H1 (cell line): ENCODE measurements at regions not wholly inside any gene's neighbourhood (a gene's known extent, or its start where the extent isn't known, plus 50 kb on each side); places are given as distances from the start of the nearest gene placed in this dataset.

Source experiments
- CTCF ChIA-PET: fragments of 300-600 bp; sonication (Branson Sonifier 250); formaldehyde crosslinking; loops from one replicate; lab custom pipeline; 2021; ENCODE audit not compliant: partially characterized antibody; lab: Charles Lee
- POLR2A ChIA-PET: fragments of 300-600 bp; sonication (Branson Sonifier 250); formaldehyde crosslinking; loops from one replicate; lab custom pipeline; 2021; ENCODE audit warnings: inconsistent platforms; ENCODE audit not compliant: partially characterized antibody; lab: Charles Lee
- DNase-seq, 2 experiments: peaks; one replicate each; pipeline versions ENCODE4 v3.0.0 to v3.0.0-alpha.2; 2010 to 2022; ENCODE audit warnings: low spot score in 2 of 2, low read depth in 1 of 2, mixed read lengths in 1 of 2
- FAIRE-seq: peaks from 2 replicates; lab custom pipeline; 2011; peaks lifted over from hg19 to GRCh38; lab: Jason Lieb, UNC
- H2AFZ ChIP-seq: 2 replicates; pipeline ENCODE4 v1.8.1; 2012; ENCODE audit warnings: low read length, inconsistent platforms
- H2AK5ac ChIP-seq: 2 replicates; pipeline ENCODE4 v1.6.1; 2013; ENCODE audit warnings: low read depth, low read length
- H2BK120ac ChIP-seq: replicated peaks from 2 replicates; pipeline ENCODE3; 2013; ENCODE audit warnings: low read depth, low read length, inconsistent platforms
- H2BK12ac ChIP-seq: 2 replicates; pipeline ENCODE4 v1.6.1; 2013; ENCODE audit warnings: low read depth, low read length
- H2BK15ac ChIP-seq: 2 replicates; pipeline ENCODE4 v1.6.1; 2013; ENCODE audit warnings: low read length
- H2BK20ac ChIP-seq: 2 replicates; pipeline ENCODE4 v1.6.1; 2013; ENCODE audit warnings: low read length
- H2BK5ac ChIP-seq: 2 replicates; pipeline ENCODE4 v1.6.1; 2013; ENCODE audit warnings: low read depth, low read length
- H3K14ac ChIP-seq: 2 replicates; pipeline ENCODE4 v1.6.1; 2013; ENCODE audit warnings: inconsistent platforms; ENCODE audit not compliant: insufficient read length
- H3K18ac ChIP-seq: 2 replicates; pipeline ENCODE4 v1.6.1; 2013; ENCODE audit warnings: low read length; ENCODE audit errors: extremely low read depth
- H3K23ac ChIP-seq: 2 replicates; pipeline ENCODE4 v1.6.1; 2013; ENCODE audit warnings: inconsistent platforms; ENCODE audit not compliant: insufficient read length
- H3K23me2 ChIP-seq: 2 replicates; pipeline ENCODE4 v1.6.1; 2013; ENCODE audit warnings: low read depth, low read length
- H3K27ac ChIP-seq: 2 replicates; pipeline ENCODE4 v1.6.1; 2011; ENCODE audit warnings: low read depth, low read length, inconsistent platforms
- H3K27me3 ChIP-seq, 4 experiments: replicated peaks in 1 of 4; 1 replicate in 1 of 4; 2 replicates in 3 of 4; pipeline versions ENCODE4 v1.6.1 to v1.8.1; 2011 to 2013; ENCODE audit warnings: low read length in 3 of 4, mild to moderate bottlenecking in 3 of 4, inconsistent platforms in 2 of 4, mixed read lengths in 2 of 4, moderate library complexity in 1 of 4; ENCODE audit not compliant: control insufficient read depth in 3 of 4, insufficient read depth in 3 of 4; ENCODE audit errors: extremely low read depth in 1 of 4
- H3K36me3 ChIP-seq, 4 experiments: 2 replicates each; pipeline versions ENCODE4 v1.6.1 to v1.8.1; 2011 to 2013; ENCODE audit warnings: mild to moderate bottlenecking in 4 of 4, low read length in 3 of 4, moderate library complexity in 2 of 4, control low read depth in 1 of 4, inconsistent platforms in 1 of 4; ENCODE audit not compliant: insufficient read depth in 4 of 4, control insufficient read depth in 2 of 4
- H3K4ac ChIP-seq: replicated peaks from 2 replicates; pipeline ENCODE3; 2013; ENCODE audit warnings: low read length, low read depth, mixed read lengths, inconsistent platforms; ENCODE audit not compliant: insufficient read length
- H3K4me1 ChIP-seq, 4 experiments: replicated peaks in 1 of 4; 1 replicate in 1 of 4; 2 replicates in 3 of 4; pipeline versions ENCODE4 v1.6.1 to v1.8.1; 2011 to 2013; ENCODE audit warnings: low read length in 3 of 4, inconsistent platforms in 2 of 4, mixed read lengths in 1 of 4; ENCODE audit not compliant: insufficient read depth in 4 of 4, control insufficient read depth in 3 of 4
- H3K4me2 ChIP-seq, 2 experiments: 2 replicates each; pipeline versions ENCODE4 v1.6.1 to v1.8.1; 2011 to 2013; ENCODE audit warnings: low read depth in 2 of 2, low read length in 2 of 2, control low read depth in 1 of 2, inconsistent platforms in 1 of 2, mild to moderate bottlenecking in 1 of 2; ENCODE audit not compliant: insufficient read depth in 1 of 2
- H3K4me3 ChIP-seq, 4 experiments: fragments of 200-600, 300-600 bp in 1 of 4; sonication (generic), shearing (Covaris generic), sonication (Bioruptor Twin) in 1 of 4; 2 replicates each; pipeline versions ENCODE4 v1.5.1 to v1.8.1; 2011 to 2016; ENCODE audit warnings: low read length in 4 of 4, low read depth in 3 of 4, control low read depth in 2 of 4, inconsistent platforms in 2 of 4, mild to moderate bottlenecking in 2 of 4, mixed read lengths in 1 of 4, moderate library complexity in 1 of 4; ENCODE audit not compliant: insufficient read depth in 2 of 4; ENCODE audit errors: extremely low read depth in 1 of 4
- H3K56ac ChIP-seq: replicated peaks from 2 replicates; pipeline ENCODE3; 2013; ENCODE audit warnings: low read depth, mild to moderate bottlenecking, mixed read lengths, low read length, inconsistent platforms; ENCODE audit not compliant: insufficient read length
- H3K79me1 ChIP-seq: 2 replicates; pipeline ENCODE4 v1.6.1; 2013; ENCODE audit warnings: low read depth, low read length, control low read depth
- H3K79me2 ChIP-seq, 2 experiments: 2 replicates each; pipeline versions ENCODE4 v1.6.1 to v1.8.1; 2012 to 2013; ENCODE audit warnings: low read length in 2 of 2, mild to moderate bottlenecking in 2 of 2, inconsistent platforms in 1 of 2; ENCODE audit not compliant: insufficient read depth in 2 of 2, control insufficient read depth in 1 of 2
- H3K9ac ChIP-seq, 4 experiments: replicated peaks in 1 of 4; 1 replicate in 1 of 4; 2 replicates in 3 of 4; pipeline versions ENCODE4 v1.6.1 to v1.8.1; 2011 to 2013; ENCODE audit warnings: low read depth in 3 of 4, low read length in 3 of 4, control low read depth in 2 of 4, mild to moderate bottlenecking in 2 of 4, moderate library complexity in 2 of 4, inconsistent platforms in 1 of 4; ENCODE audit errors: extremely low read depth in 1 of 4
- H3K9me3 ChIP-seq, 2 experiments: 2 replicates each; pipeline versions ENCODE4 v1.6.1 to v1.8.1; 2012 to 2013; ENCODE audit warnings: mild to moderate bottlenecking in 2 of 2, moderate library complexity in 2 of 2, control low read depth in 1 of 2, inconsistent platforms in 1 of 2, low read depth in 1 of 2, low read length in 1 of 2, mixed read lengths in 1 of 2; ENCODE audit not compliant: insufficient read depth in 2 of 2
- H4K20me1 ChIP-seq, 2 experiments: replicated peaks in 1 of 2; 2 replicates each; pipeline versions ENCODE3 to v1.8.1; 2011 to 2013; ENCODE audit warnings: inconsistent platforms in 2 of 2, low read length in 2 of 2, mild to moderate bottlenecking in 1 of 2; ENCODE audit not compliant: insufficient read depth in 2 of 2, control insufficient read depth in 1 of 2
- H4K5ac ChIP-seq: 2 replicates; pipeline ENCODE4 v1.6.1; 2013; ENCODE audit warnings: low read length, low read depth, mixed read lengths, inconsistent platforms; ENCODE audit not compliant: insufficient read length
- H4K8ac ChIP-seq: 2 replicates; pipeline ENCODE4 v1.8.0; 2013; ENCODE audit warnings: mild to moderate bottlenecking, moderate library complexity, low read length, inconsistent platforms; ENCODE audit not compliant: insufficient read depth; ENCODE audit errors: extremely low read depth
- H4K91ac ChIP-seq: replicated peaks from 2 replicates; pipeline ENCODE3; 2013; ENCODE audit warnings: low read length, mixed read lengths, inconsistent platforms; ENCODE audit not compliant: insufficient read length
- BACH1 ChIP-seq: IDR thresholded peaks from 2 replicates; pipeline ENCODE4 v1.6.1; 2012; ENCODE audit warnings: low read length, improper control_type of control experiment
- E2F6 ChIP-seq: IDR thresholded peaks from 2 replicates; pipeline ENCODE4 v1.6.1; 2012; ENCODE audit warnings: inconsistent platforms
- GTF2F1 ChIP-seq: IDR thresholded peaks from 2 replicates; pipeline ENCODE4 v1.6.1; 2012; ENCODE audit warnings: low read depth, low read length, improper control_type of control experiment, borderline replicate concordance
- HDAC2 ChIP-seq, 2 experiments: fragments of 300-600 bp in 1 of 2; sonication (generic) in 1 of 2; IDR thresholded peaks; 2 replicates each; pipeline ENCODE4 v1.6.1; 2011 to 2012; ENCODE audit warnings: low read depth in 2 of 2, low read length in 2 of 2, mild to moderate bottlenecking in 2 of 2, moderate library complexity in 2 of 2, borderline replicate concordance in 1 of 2, inconsistent platforms in 1 of 2
- JUN ChIP-seq: IDR thresholded peaks from 2 replicates; pipeline ENCODE4 v1.6.1; 2011; ENCODE audit warnings: low read depth, mild to moderate bottlenecking, improper control_type of control experiment, low read length
- JUND ChIP-seq: IDR thresholded peaks from 2 replicates; pipeline ENCODE4 v1.6.1; 2011; ENCODE audit warnings: mild to moderate bottlenecking, improper control_type of control experiment, low read length
- NRF1 ChIP-seq: IDR thresholded peaks from 2 replicates; pipeline ENCODE4 v1.6.1; 2011; ENCODE audit warnings: mild to moderate bottlenecking, low read depth, low read length, improper control_type of control experiment
- POU5F1 ChIP-seq: IDR thresholded peaks from 2 replicates; pipeline ENCODE4 v1.6.1; 2011; ENCODE audit warnings: low read depth, mild to moderate bottlenecking, low read length, moderate library complexity
- RFX5 ChIP-seq: IDR thresholded peaks from 2 replicates; pipeline ENCODE4 v1.6.1; 2011; ENCODE audit warnings: low read depth, low read length, improper control_type of control experiment, borderline replicate concordance
- SIN3A ChIP-seq, 2 experiments: IDR thresholded peaks in 1 of 2; conservative IDR thresholded peaks in 1 of 2; 2 replicates each; pipeline ENCODE4 v1.6.1; 2011 to 2012; ENCODE audit warnings: low read length in 2 of 2, improper control_type of control experiment in 1 of 2, low read depth in 1 of 2, mild to moderate bottlenecking in 1 of 2
- SUZ12 ChIP-seq: fragments of 200-600 bp; sonication (generic); IDR thresholded peaks from 2 replicates; pipeline ENCODE4 v1.6.1; 2012; ENCODE audit warnings: mild to moderate bottlenecking, inconsistent platforms, low read length, moderate library complexity, mixed read lengths
- YY1 ChIP-seq: IDR thresholded peaks from 2 replicates; pipeline ENCODE4 v1.6.1; 2011; ENCODE audit warnings: low read depth, mild to moderate bottlenecking, low read length
- WGBS, 2 experiments: shearing (Covaris generic) in 1 of 2; methylation state at CpG; one replicate each; pipeline versions ENCODE4 v1.1.6 to v1.1.7; 2013 to 2015; ENCODE audit warnings: low lambda C conversion rate in 2 of 2, mixed read lengths in 2 of 2, inconsistent platforms in 1 of 2, low coverage in 1 of 2, missing lambda C conversion rate in 1 of 2; ENCODE audit not compliant: insufficient replicate concordance in 2 of 2, insufficient coverage in 1 of 2, insufficient read length in 1 of 2; ENCODE audit errors: extremely low coverage in 1 of 2, missing lambda C conversion rate in 1 of 2; 5-methylcytosine and 5-hydroxymethylcytosine counted together

- Histone ChIP-seq H3K4ac (no peak overlapping the region), H2BK12ac (no peak overlapping the region), H3K27ac (no peak overlapping the region), H3K79me1 (no peaks in the 10 kb centered on the region; the same call in 1 of the 2 replicates), H3K36me3 (no peaks in the 10 kb centered on the region), H2BK5ac (no peak overlapping the region), H2BK15ac (no peak overlapping the region), H3K56ac (no peak overlapping the region), H4K20me1 (peaks cover 0 to 10% of the 10 kb centered on the region in 2 experiments), H4K8ac (no peak overlapping the region), H3K23me2 (no peaks in the 10 kb centered on the region), H3K9me3 (no peaks in the 10 kb centered on the region), H4K5ac (no peak overlapping the region), H2AK5ac (no peak overlapping the region), H3K27me3 (no peaks in the 10 kb centered on the region), H3K4me2 (no peak overlapping the region), H3K4me3 (no peak overlapping the region), H3K14ac (no peak overlapping the region), H3K18ac (no peak overlapping the region), H3K79me2 (no peaks in the 10 kb centered on the region), H4K91ac (no peak overlapping the region), H3K23ac (no peak overlapping the region), H2BK120ac (no peak overlapping the region), H3K4me1 (no peaks in the 10 kb centered on the region; a peak in 1 of 7 replicates), H3K9ac (no peak overlapping the region), H2BK20ac (no peak overlapping the region), H2AFZ (no peak overlapping the region)
- 90% methylated on average over 5 of the region's 5 CpGs; no CpG with 5 or more reads in 1 of the 2 experiments for WGBS, 2 experiments
- DNase-seq (no peak), FAIRE-seq (no peak)
- TF ChIP-seq GTF2F1 (no peak), SUZ12 (no peak), SIN3A (conservative IDR thresholded peaks at IDR 0.05 in 1 of 2, IDR thresholded peaks at IDR 0.05 in 1 of 2; ENCODE audit: low read depth in 1 of 2, low read length in 2 of 2) (no peak), NRF1 (no peak), JUND (no peak), YY1 (no peak), HDAC2 (IDR thresholded peaks at IDR 0.05; ENCODE audit: borderline replicate concordance in 1 of 2, low read depth in 2 of 2, low read length in 2 of 2) (no peak), POU5F1 (no peak), RFX5 (no peak), BACH1 (no peak), JUN (no peak), E2F6 (no peak)
- ChIA-PET CTCF (interaction anchor here (0.7 to 1.7 kb wide), 5 partner anchors 11 to 249 kb away, joined by 3 to 5 read pairs (median 4); no protein-coding TSS in a partner anchor), POLR2A (no interaction called here)
Measured at GRCh38 chr11:70720281-70720680, 322.0 kb downstream of the CTTN start.
